ENCODE measurements at regions not wholly inside any gene's neighbourhood (a gene's known extent, or its start where the extent isn't known, plus 50 kb on each side); places are given as distances from the start of the nearest gene placed in this dataset.

DNA sequence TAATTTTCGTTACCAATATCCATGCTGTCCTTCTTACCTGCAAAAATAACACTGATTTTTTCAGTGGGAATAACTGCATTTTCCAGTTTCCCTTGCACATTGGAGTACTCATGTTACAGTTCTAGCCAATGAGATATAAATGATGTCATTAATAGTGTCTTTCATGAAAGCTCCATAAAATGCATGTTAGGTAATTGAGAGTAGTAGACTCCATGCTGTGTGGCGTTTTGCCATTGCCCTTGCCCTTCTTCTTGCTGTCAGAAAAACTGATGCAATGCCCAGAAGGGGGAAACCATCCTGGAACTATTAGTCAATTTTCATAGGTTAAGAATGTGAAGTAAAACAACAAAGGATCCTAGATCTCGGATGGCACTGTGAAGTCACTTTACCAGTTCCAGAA lies 1765.3 kb downstream of the EFNA5 start:
- H3K27ac ChIP-seq = no peak overlapping the region
- TF ChIP-seq, protein P1, sequence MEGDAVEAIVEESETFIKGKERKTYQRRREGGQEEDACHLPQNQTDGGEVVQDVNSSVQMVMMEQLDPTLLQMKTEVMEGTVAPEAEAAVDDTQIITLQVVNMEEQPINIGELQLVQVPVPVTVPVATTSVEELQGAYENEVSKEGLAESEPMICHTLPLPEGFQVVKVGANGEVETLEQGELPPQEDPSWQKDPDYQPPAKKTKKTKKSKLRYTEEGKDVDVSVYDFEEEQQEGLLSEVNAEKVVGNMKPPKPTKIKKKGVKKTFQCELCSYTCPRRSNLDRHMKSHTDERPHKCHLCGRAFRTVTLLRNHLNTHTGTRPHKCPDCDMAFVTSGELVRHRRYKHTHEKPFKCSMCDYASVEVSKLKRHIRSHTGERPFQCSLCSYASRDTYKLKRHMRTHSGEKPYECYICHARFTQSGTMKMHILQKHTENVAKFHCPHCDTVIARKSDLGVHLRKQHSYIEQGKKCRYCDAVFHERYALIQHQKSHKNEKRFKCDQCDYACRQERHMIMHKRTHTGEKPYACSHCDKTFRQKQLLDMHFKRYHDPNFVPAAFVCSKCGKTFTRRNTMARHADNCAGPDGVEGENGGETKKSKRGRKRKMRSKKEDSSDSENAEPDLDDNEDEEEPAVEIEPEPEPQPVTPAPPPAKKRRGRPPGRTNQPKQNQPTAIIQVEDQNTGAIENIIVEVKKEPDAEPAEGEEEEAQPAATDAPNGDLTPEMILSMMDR (conservative IDR thresholded peaks at IDR 0.05) = no peak
- no peak for TF ChIP-seq ZFX (IDR thresholded peaks at IDR 0.05)

DNA sequence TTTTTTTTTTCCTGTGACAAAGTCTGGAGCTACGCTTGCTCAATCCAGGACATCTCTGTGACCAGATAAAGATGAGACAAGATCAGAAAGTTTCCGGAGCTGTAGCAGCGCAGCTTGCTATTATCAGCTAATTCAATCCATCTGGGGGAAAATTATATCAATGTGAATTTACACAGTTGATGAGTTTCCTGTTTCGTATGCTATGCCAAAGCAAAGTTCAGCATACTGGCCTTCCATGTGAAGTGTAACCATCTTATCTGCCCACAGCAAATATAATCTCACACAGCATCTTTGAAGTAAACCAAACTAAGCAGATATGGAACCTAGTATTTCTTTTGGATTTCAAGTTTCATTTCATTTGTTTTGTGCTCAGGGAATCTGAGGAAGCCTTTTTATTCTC lies 1767.7 kb downstream of the EFNA5 start:
- no peak overlapping the region for H3K27ac ChIP-seq
- TF ChIP-seq, protein P1 (conservative IDR thresholded peaks at IDR 0.05) = no peak
- TF ChIP-seq ZFX (IDR thresholded peaks at IDR 0.05) = no peak

DNA sequence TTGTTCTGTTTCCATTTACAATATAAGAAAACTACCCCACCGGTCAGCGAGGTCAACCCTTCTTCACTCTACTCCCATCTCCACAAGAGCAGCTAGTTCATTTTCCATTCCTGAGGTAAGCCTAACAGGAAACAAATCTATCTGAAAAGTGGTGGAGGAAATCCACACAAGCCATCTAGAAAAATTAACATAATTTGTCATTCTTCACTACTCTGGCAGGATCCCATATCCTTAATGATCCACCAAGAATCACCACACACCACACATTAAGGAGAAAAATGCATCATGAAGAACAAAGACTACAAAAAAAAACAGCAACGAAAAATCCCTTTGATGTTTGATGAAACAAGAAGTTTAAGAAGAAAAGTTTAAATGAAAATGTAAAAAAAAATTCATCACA lies 1771.0 kb downstream of the EFNA5 start:
- no peak for TF ChIP-seq ZFX (IDR thresholded peaks at IDR 0.05)
- TF ChIP-seq, protein P1 (conservative IDR thresholded peaks at IDR 0.05) = no peak
- H3K27ac ChIP-seq = no peak overlapping the region

DNA sequence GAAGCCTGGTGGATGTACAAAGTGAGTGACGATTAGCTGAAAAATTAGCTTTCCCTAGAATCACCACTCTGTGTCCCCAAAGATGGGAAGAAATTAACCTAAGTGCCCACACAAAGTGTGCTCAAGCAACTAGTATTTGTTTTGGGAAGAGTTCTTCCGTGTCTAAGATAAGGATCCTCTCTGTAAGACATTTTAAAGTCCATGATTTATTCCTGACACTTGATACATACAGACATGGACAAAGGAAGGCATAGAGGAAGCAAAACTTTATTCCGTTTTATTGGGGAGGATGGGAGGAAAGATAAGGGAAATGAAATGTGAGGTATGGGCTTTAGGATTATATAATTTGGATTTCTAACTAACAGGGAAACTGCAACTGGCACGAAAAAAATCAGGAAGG lies 1772.6 kb downstream of the EFNA5 start:
- no peak for TF ChIP-seq ZFX (IDR thresholded peaks at IDR 0.05)
- TF ChIP-seq, protein P1 (conservative IDR thresholded peaks at IDR 0.05) = no peak
- H3K27ac ChIP-seq = no peak overlapping the region

DNA sequence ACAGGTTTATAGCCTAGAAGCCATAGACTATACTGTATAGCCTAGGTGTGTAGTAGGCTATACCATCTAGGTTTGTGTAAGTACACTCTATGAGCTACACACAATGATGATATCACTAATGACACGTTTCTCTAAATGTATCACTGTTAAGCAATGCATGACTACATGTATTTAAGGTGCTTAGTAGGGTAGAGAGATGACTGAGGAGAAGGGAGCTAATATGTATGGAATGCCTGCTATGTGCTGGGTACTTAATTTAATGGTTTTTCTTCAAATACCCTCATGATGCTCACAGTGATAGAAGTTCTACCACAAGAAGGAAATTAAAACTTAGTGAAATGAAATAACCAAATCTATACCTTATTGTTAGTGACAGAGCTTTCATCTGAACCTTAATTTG lies 1785.5 kb downstream of the EFNA5 start:
- no peak overlapping the region for H3K27ac ChIP-seq
- TF ChIP-seq ZFX (IDR thresholded peaks at IDR 0.05) = no peak
- TF ChIP-seq, protein P1 (conservative IDR thresholded peaks at IDR 0.05) = no peak

DNA sequence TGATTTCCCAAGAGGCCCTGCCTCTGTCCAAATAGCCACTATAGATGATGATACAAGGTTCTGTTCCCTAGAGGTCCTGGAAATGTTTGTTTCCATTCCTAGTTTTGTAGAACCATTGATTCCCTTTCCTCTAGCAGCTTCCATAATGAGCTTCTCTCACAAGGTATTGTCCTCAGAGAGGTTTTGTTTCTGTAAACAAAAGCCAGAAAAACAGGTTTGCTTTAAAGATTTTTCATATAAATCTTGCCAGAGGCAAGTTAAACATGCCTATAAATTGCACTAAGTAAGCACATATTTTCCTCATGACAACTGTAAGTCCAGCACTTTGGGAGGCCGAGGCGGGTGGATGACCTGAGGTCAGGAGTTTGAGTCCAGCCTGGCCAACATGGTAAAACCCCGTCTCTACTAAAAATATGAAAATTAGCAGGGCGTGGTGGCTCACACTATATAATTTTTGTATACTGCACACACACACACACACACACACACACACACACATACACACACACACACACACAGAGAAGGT lies 1787.7 kb downstream of the EFNA5 start:
- H3K27ac ChIP-seq = peak overlapping the region; percentile 61
- TF ChIP-seq, protein P1 (conservative IDR thresholded peaks at IDR 0.05) = no peak
- no peak for TF ChIP-seq ZFX (IDR thresholded peaks at IDR 0.05)

DNA sequence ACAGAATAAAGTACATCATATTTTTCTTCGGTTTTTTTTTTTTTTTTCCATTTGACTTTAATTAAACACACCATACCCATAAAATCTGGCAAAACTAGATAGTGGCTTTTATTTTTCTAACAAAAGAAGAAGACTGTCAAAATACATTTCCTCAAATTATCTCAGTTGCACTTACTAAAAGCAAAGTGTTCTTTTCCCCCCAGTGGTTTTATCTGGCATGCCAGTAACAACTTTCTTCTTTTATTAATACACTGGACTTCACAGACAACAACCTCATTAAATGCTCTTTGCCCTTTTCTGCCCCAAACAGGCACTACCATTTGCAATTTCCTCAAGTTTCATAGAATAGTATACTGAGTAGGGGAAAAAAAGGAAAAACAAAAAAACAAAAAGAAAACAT lies 1792.3 kb downstream of the EFNA5 start:
- H3K27ac ChIP-seq = no peak overlapping the region
- TF ChIP-seq ZFX (IDR thresholded peaks at IDR 0.05) = no peak
- TF ChIP-seq, protein P1 (conservative IDR thresholded peaks at IDR 0.05) = no peak
